HG03378 (cell line): ENCODE measurements at regions not wholly inside any gene's neighbourhood (a gene's known extent, or its start where the extent isn't known, plus 50 kb on each side); places are given as distances from the start of the nearest gene placed in this dataset.
"Not testable (repeated sequence)": the region's sequence is repeated elsewhere in the genome, so short reads cannot be mapped to it uniquely, and the experiment has no call there.

ENCODE experiments used
- ATAC-seq: cut with Tn5 transposase; IDR thresholded peaks from one replicate; pipeline ENCODE4 v1.9.1; 2021; ENCODE audit warnings: mild to moderate bottlenecking, moderate library complexity; ENCODE audit not compliant: unreplicated experiment

DNA sequence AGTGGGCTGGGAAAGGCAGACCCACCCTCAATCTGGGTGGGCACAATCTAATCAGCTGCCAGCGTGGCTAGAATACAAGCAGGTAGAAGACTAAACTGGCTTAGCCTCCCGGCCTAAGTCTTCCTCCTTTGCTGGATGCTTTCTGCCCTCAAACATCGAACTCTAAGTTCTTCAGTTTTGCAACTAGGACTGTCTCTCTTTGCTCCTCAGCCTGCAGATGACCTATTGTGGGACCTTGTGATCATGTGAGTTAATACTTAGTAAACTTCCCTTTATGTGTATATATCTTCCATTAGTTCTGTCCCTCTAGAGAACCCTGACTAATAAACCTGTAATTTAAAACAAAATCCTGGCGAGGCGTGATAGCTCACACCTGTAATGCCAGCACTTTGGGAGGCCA is 51.8 kb upstream of the SLC39A8 start:
- ATAC-seq = not testable (repeated sequence)

DNA sequence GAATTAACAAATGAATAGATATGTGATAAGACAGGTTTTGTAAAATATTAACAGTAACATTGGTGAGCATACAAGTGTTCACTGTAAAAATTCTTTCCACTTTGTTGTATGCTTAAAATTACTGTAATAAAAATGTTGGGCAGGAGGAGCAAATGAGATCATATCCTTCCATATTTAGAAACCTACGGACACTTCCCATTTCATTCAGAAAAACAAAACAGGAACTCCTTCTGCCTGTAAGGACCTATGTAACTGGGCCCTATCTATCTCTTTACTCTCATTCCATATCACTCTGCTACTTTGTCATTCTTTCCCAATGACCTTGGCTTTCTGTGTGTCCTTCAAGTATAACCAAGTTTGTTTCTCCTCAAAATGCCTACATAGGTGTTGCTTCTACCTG is 53.7 kb upstream of the SLC39A8 start:
- ATAC-seq = no peak

DNA sequence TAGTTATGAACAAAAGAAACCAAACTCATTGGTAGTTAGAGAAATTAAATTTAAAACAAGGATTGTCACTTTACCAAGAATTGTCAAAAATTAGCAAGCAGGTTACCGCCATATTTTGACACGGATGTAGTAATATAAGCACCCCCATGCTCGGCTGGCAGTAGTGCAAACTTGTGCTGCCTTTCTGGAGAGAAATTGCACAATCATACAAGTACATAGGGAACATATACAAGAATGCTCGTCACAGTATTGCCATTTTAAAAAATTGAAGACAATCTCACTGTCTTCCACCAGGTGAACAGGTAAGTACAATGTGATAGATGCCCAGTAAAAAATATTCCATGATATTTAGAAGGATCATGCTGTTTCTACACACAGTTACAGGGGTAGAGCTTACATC is 55.6 kb upstream of the SLC39A8 start:
- ATAC-seq = no peak

DNA sequence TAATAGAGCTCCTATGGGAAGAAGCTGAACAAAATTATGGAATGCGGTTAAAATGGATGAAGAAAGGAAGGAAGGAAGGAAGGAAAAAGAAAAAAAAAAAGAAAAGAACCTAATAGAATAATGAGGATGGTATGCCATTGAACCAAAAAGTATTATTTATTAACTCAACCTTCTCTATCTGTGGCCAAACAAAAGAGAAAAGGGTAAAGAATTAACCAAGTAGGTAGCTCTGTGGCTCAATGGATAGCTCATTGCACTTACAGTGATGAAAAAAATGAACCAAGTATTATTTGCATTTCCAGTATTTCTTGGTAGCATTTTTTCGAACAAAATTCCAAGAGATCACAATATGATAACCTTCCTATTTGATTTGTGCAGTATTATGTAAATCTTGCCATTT is 56.9 kb upstream of the SLC39A8 start:
- no peak for ATAC-seq

DNA sequence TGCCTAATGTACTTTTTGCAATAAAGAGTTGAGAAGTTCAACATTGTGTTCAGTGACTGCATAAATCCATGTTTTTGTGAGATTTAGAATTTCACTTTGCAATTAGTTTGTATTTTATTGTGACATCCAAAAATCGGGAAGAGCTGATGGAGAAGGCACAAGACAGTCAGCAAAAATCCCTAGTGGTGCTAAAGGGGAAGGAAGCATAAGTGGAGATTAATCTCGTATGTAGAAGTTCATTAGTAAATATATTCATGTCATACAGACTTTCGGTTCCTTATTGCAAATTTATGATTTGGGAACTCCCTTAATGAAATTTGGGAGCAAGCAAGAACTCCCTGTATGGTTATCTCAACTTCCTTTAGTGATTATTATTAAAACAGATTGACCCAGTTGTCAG is 57.8 kb upstream of the SLC39A8 start:
- no peak for ATAC-seq

DNA sequence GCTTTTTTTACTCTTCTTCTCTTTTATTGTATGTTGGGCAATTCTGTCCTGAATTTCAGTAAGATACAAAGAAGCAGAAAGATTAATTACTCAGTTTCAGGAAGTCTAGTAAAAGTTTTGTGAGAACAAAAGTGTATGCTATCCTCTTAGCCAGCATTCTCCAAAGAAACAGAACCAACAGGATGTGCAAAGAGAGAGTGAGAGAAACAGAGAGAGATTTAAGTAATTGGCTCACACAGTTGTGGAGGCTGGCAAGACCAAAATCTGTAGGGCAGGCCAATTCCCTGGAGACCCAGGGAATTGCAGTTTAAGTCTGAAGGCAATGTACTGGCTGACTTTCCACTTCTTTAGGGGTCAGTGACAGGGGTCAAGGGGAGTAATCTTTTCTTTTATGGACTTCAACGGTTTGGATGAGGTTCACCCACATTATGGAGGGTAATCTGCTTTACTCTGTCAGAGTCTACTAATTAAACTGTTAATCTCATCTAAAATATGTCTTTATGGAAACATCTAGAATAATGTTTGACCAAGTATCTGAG is 59.2 kb upstream of the SLC39A8 start:
- no peak for ATAC-seq

DNA sequence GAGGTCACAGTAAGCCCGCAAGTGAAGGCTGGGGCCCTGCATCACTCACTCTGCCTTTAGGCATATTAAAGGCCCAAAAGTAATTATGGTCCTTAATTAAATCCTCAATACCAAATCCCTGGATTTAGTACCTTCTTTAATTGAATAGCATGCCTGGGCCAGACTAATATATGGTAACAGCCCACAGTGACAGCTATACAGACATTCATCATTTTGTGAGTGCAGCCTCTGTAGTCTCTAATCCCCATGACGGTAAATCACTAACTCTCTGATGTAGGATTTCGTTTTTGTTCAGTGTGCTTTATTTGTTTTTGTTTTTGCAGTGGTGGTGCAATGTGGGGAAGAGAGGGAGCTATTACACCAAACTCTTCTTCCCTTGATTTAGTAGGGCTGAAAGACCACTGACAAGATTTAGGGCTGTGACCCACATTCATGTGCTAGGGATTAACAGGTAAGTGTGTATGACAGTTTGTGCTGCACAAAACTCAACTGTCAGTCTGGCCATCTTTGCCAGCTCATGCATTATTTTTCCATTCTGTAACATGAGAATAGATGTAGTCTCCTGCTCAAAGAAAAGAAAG is 60.6 kb upstream of the SLC39A8 start:
- no peak for ATAC-seq

DNA sequence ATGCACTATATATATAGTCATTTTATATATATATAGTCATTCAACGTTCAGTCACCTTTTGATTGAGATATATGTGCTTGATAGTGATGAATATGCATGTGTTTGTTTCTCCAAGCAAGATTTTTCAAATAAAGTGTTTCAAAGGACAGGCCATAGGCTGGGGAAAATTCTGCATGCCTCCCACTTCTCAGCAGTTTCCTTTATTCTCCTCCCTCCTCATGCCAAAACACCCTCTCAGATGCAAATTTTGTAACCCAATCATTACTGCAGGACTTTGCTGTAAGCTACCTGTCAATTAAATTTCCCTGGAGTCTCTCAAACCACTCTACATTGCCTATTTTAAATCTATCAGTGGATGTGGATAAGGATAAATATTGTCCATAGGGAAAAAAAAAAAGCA is 65.6 kb upstream of the SLC39A8 start:
- ATAC-seq = not testable (repeated sequence)

DNA sequence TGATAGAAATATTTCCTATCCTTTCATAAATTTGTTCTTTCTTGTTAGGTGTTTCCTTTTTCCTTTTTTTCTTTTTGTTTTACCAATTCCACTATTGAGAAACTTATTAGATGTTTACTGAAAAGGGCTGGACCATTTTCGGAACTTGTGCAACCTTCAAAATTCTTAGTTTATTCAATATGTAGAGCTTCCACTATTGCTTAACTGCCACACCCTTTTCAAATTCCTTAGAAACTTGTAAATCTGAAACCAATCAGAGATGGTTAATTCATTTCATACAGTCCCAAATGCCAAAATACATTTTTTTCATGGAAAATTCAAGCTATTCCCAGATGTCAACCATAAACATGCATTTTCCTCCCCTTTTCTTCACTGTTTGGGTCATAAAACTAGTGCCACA is 66.1 kb upstream of the SLC39A8 start:
- no peak for ATAC-seq

DNA sequence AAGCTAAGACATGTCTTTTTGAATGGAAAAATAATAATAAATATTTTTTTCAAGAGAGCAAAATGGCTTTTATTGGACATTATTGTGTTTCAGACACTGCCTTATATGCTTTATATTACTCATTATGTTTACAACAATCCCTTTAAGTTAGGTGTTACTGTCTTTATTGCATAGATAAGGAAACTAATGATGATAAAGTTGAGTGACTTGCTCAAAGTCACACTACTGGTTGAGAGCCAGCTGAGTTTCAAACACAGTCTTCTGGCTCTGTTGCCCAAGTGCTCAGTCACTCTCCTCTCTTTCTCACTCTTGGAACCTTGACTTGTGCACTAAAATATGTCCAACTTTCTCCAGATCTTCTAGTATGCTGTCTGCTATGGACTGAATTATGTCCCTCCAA is 71.5 kb upstream of the SLC39A8 start:
- ATAC-seq = no peak

DNA sequence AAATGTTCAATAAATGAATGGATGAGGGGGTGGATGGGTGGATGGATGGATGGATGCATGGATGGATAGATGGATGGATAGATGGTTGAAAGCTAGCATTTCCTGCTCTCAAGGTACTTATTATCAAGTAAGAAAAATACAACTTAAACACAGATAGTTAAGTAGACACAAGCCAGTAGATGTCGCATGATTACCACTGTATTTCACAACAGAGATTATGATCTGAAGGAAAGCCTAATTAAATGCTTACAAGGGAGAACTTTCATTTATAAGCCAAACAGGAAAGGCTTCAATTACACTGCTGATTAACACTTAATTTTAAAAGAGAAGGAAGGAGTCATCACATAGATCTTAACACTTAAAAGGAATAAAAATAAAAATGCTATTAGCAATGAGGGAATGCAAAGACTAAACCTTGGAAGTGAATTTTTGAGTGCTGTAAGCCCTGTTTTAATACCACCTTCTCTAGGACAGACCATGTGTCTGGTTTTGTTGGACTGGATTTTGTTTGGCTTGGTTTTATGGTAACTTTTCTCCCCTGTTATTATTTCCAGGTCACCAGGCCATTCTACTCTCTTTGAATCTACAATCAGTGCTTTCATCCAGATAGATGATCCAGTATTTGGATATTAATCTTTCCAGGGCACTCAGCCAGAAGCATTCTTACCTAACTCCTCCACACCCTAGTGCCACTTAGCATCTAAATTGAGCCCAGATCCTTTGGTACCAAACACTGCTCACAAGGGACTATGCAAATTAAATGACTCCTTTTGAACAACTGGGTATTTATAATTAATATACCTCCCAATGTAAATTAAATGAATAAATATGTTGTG is 75.5 kb upstream of the SLC39A8 start:
- ATAC-seq = no peak

DNA sequence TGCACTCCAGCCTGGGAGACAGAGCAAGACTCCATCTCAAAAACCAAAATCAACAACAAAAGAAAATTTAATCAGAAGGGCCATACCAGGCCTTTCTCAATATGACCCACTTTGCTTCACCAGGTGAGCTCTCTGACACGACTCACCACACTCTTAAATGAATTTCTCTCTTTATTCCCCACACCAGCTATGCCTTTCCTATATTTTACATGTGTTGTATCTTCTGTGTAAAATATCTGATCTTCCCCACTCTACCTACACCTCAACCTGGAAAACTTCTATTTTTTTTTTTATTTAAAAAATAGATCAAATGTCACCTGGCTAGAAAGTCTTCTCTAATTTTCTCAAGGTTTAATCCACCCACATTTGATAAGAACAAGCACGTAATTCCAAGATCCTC is 77.6 kb upstream of the SLC39A8 start:
- no peak for ATAC-seq

DNA sequence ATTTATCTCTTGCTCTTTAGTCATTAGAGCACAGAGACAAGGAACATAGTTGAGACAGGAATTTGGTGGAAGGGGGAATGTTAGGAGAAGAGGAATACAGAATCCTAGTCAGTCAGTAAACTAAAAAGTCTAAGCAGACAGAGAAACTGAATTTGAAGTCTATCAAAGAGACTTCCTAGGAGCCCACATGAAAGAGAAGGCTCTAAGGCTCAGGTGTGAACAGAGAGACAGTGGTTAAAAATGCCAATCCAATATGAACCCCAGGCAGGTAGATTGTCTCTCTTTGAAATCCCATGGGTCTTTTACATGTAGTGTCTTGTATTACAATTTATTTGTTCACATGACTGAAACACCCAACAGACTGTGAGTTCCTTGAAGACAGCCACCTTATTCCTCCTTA is 77.8 kb upstream of the NFKB1 start:
- ATAC-seq = no peak

DNA sequence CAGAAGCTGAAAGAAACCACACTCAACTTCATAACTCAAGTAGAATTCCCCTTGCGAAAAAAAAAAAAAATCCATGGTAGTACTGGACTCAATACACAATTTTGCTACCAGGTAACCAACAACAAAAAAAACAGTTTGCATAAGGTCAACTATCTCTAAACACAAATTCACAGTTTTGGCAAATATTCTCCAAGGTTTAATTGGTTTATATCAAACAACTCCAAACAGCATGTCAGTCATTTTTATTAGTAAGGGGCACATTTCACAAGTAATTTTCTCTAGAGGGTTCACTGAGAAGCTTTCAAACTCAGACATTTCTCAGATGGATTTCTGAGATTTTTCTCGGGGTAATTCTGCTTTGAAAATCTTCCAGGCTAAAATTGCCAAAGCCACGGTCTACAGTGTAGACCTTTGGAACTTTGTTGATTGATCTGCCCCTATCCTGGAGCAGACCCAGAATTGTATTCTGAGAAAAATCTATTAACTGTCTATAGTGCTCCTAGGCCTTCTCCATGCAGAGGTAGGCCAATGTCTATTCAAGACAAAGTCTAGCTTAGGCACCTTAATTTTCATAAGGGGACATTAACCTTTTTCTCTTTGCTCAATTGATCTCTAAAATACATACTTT is 73.7 kb upstream of the NFKB1 start:
- no peak for ATAC-seq

DNA sequence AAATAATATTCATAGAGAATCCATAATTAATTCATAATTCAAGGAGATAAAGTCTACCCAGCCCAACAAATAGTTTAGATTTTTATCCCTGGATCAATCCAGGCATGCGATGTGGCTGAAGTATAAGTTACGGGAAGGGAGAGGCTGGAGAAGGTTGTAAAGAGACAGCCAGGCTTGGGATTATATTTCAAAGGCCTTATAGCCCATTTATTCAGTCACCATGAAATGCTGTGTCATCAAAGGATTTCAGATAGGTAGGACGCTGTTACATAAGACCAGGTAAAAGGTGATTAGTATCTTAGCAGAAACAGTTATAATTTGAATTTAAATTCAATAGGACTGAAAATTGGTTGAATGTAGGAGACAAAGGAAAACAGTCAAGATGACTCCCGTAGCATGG is 73.0 kb upstream of the NFKB1 start:
- ATAC-seq = no peak

DNA sequence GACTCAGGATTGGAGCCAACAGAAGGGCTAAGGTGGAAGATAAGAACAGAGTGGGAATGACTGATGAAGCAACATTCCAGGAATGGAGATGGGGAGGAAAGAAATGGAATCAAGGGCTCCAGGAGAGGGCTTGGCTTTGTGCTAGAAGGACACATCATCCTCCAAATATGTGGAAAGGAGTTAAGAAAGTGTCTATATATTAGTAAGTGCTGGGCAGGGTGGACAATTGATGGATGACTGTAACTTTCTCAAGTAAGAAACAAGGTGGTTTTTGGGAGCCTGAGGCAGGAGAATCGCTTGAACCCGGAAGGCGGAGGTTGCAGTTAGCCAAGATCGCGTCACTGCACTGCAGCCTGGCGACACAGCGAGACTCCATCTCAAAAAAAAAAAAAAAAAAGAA is 71.6 kb upstream of the NFKB1 start:
- no peak for ATAC-seq

DNA sequence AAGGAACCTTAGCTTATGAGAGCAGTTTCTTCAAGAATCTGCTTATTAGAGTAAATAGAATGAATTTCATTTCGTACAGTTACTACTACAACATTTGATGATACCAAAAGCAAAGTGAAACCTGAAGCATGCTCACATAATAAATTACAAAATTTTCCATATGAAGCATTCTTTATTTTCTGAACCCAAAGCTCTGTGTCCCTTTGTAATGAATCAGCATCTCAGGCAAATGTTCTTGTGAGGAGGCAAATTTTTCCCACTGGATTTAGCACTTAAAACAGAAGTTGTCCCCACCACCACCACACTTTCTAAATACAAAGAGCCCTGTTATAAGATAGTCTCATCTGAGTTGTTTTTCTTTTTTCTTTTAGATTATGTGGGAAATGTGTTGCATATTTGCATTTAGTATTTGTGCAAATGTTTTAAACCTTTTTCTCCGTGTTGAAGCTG is 70.7 kb upstream of the NFKB1 start:
- no peak for ATAC-seq

DNA sequence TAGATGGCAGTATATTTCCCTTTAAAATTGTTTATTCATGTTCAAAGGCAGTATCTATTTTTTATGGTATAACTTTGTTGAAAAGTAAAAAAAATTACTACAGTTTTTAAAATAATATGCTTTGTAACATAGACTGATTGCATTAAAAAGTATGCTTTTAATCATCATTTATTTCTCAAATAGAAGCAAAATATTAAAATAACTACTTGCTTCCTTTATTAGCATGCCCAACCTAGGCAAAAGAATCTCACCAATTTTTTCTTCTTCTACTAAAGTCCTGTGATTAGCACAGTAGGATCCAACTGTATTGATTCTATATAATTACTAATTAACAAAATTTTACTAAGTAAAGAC is 69.6 kb upstream of the NFKB1 start:
- no peak for ATAC-seq

DNA sequence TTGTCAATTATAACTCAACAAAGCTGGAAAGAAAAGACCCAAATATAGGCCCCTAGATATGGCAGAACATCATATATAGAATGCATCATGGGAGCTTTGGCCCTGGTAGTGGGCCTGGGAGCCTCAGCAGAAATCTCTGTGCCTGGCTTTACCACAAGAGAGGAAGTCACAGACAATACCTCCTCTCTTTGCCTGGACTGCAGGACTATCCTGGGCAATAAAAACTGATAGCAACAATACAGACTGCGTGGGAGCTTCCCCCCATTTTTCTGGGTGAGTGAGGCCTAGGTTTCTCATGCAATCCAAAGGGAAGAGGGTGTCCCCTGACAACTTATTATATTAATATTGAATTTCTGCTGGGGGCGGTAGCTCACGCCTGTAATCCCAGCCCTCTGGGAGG is 64.0 kb upstream of the NFKB1 start:
- no peak for ATAC-seq

DNA sequence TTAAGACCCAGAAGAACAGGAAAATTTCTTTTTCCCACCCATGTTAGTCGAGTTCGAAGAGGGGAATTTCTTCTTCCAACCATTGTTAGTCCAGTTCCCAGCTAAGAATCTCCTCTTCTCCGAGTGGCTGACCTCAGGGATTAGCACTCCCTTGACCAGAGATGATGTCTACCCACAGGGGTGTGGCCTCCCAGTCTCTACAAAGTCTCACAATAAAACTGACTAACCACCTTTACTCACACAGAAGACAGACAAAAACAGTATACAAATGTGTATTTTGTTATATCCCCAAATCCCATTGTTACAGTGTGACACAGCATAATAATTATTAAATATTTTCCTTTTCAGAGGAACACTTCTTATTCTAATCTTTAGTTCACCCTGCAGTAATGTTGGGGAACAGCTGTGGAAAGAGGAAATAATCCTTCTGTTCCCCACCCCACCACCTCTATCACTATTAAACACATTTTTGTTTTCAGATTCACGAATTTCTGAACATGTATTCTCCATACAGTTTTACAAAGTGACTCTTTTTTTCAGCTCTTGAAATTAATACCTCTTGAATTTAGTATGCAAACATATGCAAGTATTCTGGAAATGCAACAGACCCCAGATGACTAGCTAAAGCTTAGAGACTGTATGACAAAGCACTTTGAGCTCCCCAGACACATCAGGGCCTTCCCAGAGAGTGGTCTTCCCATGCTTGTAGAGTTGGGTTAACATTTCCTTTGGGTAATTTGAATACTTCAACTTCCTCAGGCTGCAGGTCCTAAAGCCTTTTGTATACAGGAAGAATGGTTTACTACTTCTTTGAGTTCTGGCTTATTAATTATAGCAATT is 62.5 kb upstream of the NFKB1 start:
- ATAC-seq = no peak

DNA sequence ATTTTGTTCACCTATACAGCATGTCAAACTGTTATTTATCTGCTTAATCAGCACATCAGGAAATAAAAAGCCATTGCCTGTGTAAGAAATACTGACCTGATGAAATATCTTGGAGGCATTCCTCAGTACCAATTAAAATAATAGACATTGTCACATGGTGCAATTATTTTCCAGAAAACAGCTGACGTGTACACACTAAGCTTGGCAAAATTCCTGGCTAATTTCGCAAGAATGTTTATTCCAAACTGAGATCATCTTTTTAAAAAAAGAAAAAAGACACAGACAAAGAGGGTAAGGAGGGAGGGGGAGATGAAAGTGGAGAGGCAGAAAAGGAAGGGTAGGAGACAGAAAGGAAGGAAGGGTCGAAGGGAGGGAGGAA is 61.9 kb upstream of the NFKB1 start:
- no peak for ATAC-seq
